ENCODE measurements at regions not wholly inside any gene's neighbourhood (a gene's known extent, or its start where the extent isn't known, plus 50 kb on each side); places are given as distances from the start of the nearest gene placed in this dataset.
"Not testable (repeated sequence)": the region's sequence is repeated elsewhere in the genome, so short reads cannot be mapped to it uniquely, and the experiment has no call there.

- no peak for FAIRE-seq
- no peak for DNase-seq (ENCODE audit: low spot score)
Observed at GRCh38 chr1:82181846-82182245, 381.1 kb downstream of the ADGRL2 start.

- no peak for FAIRE-seq
- no peak for DNase-seq (ENCODE audit: low spot score)
Observed at GRCh38 chr1:82179131-82179530, 378.4 kb downstream of the ADGRL2 start.

GRCh38 chr1:82177192-82177591 is 376.5 kb downstream of the ADGRL2 start:
- no peak for DNase-seq (ENCODE audit: low spot score)
- FAIRE-seq, result no peak

- FAIRE-seq (no peak), DNase-seq (ENCODE audit: low spot score) (no peak)
Observed at GRCh38 chr1:82171955-82172354, 371.2 kb downstream of the ADGRL2 start.

GRCh38 chr1:82168482-82168881 is 367.7 kb downstream of the ADGRL2 start:
- DNase-seq (ENCODE audit: low spot score), result no peak
- FAIRE-seq, result no peak

GRCh38 chr1:82165304-82165703 is 364.6 kb downstream of the ADGRL2 start:
- FAIRE-seq, result no peak
- DNase-seq (ENCODE audit: low spot score), result no peak

- FAIRE-seq (no peak), DNase-seq (ENCODE audit: low spot score) (no peak)
Observed at GRCh38 chr1:82162486-82163420, 362.0 kb downstream of the ADGRL2 start.

GRCh38 chr1:82161700-82162141 is 361.0 kb downstream of the ADGRL2 start:
- FAIRE-seq (no peak), DNase-seq (ENCODE audit: low spot score) (no peak)

- no peak for DNase-seq (ENCODE audit: low spot score)
- no peak for FAIRE-seq
Observed at GRCh38 chr1:82160903-82161302, 360.2 kb downstream of the ADGRL2 start.

GRCh38 chr1:82160036-82160435 is 359.3 kb downstream of the ADGRL2 start:
- no peak for DNase-seq (ENCODE audit: low spot score)
- no peak for FAIRE-seq

GRCh38 chr1:82158981-82159380 is 358.2 kb downstream of the ADGRL2 start:
- FAIRE-seq, result no peak
- no peak for DNase-seq (ENCODE audit: low spot score)

- no peak for FAIRE-seq
Observed at GRCh38 chr1:82154219-82154970, 353.7 kb downstream of the ADGRL2 start.

GRCh38 chr1:82153752-82154151 is 353.0 kb downstream of the ADGRL2 start:
- DNase-seq (ENCODE audit: low spot score), result no peak
- FAIRE-seq, result no peak

More at GRCh38 chr1:82154219-82154970, 353.7 kb downstream of the ADGRL2 start:
- DNase-seq (ENCODE audit: low spot score), result no peak

GRCh38 chr1:82153272-82153629 is 352.5 kb downstream of the ADGRL2 start:
- DNase-seq (ENCODE audit: low spot score) (no peak), FAIRE-seq (no peak)

- FAIRE-seq (no peak), DNase-seq (ENCODE audit: low spot score) (no peak)
Observed at GRCh38 chr1:82152356-82153271, 351.9 kb downstream of the ADGRL2 start.

GRCh38 chr1:82145656-82146055 is 344.9 kb downstream of the ADGRL2 start:
- FAIRE-seq (no peak), DNase-seq (ENCODE audit: low spot score) (no peak)

GRCh38 chr1:82143108-82143833 is 342.5 kb downstream of the ADGRL2 start:
- DNase-seq (ENCODE audit: low spot score) (no peak), FAIRE-seq (no peak)

- DNase-seq (ENCODE audit: low spot score), result no peak
- FAIRE-seq, result no peak
Observed at GRCh38 chr1:82141390-82141789, 340.7 kb downstream of the ADGRL2 start.

- no peak for DNase-seq (ENCODE audit: low spot score)
- no peak for FAIRE-seq
Observed at GRCh38 chr1:82139751-82140468, 339.2 kb downstream of the ADGRL2 start.

GRCh38 chr1:82136351-82136750 is 335.6 kb downstream of the ADGRL2 start:
- DNase-seq (ENCODE audit: low spot score); FAIRE-seq: not testable (repeated sequence)
